ENCODE measurements at regions not wholly inside any gene's neighbourhood (a gene's known extent, or its start where the extent isn't known, plus 50 kb on each side); places are given as distances from the start of the nearest gene placed in this dataset.

GRCh38 chr22:48639896-48640748, 1187.6 kb downstream of the BRD1 start (continued):
- TF ChIP-seq ETS1 (IDR thresholded peaks at IDR 0.05): no peak
- no peak for TF ChIP-seq ZNF331 (CRISPR knock-in tag; IDR thresholded peaks at IDR 0.05; ENCODE audit: low read depth)
- TF ChIP-seq EZH2phosphoT487 (IDR thresholded peaks at IDR 0.05; ENCODE audit: unreplicated experiment): no peak
- no peak for TF ChIP-seq NANOG (IDR thresholded peaks at IDR 0.05; ENCODE audit: borderline replicate concordance)
- TF ChIP-seq CTCF (conservative IDR thresholded peaks at IDR 0.05; ENCODE audit: low read depth in 2 of 2): no peak
- TF ChIP-seq ZNF114 (CRISPR knock-in tag; IDR thresholded peaks at IDR 0.05): no peak
- no peak for TF ChIP-seq CREB1 (CRISPR knock-in tag; IDR thresholded peaks at IDR 0.05; ENCODE audit: low read depth)
- no peak for TF ChIP-seq STAT1 (IDR thresholded peaks at IDR 0.05; ENCODE audit: unreplicated experiment)
- no peak for TF ChIP-seq EZH2 (IDR thresholded peaks at IDR 0.05; ENCODE audit: low read depth, unreplicated experiment)

GRCh38 chr22:48639021-48639795, 1188.5 kb downstream of the BRD1 start:
- TF ChIP-seq EZH2phosphoT487 (IDR thresholded peaks at IDR 0.05; ENCODE audit: unreplicated experiment) (no peak), EZH2 (IDR thresholded peaks at IDR 0.05; ENCODE audit: low read depth, unreplicated experiment) (no peak), ZNF462 (CRISPR knock-in tag; IDR thresholded peaks at IDR 0.05) (no peak), CREB1 (CRISPR knock-in tag; IDR thresholded peaks at IDR 0.05; ENCODE audit: low read depth) (no peak)
- ATAC-seq (no peak), DNase-seq (ENCODE audit: low spot score) (no peak)
- H3K4me3 Mint-ChIP-seq: no peak overlapping the region
- Histone ChIP-seq H3K9me2 (ENCODE audit: insufficient read depth) (no peaks in the 10 kb centered on the region), H3K4me1 (ENCODE audit: insufficient read depth) (no peaks in the 10 kb centered on the region), H3F3A (replicated peaks; ENCODE audit: low read depth) (no peaks in the 10 kb centered on the region), H2AFZ (no peak overlapping the region), H3K4me2 (no peak overlapping the region), H3K27me3 (ENCODE audit: insufficient read depth) (no peaks in the 10 kb centered on the region), H3K79me2 (replicated peaks; ENCODE audit: insufficient read depth) (no peaks in the 10 kb centered on the region), H3K4me3 (no peak overlapping the region), H3K27ac (ENCODE audit: low read depth) (no peak overlapping the region), H3K36me3 (ENCODE audit: insufficient read depth) (no peaks in the 10 kb centered on the region), H4K20me1 (replicated peaks; ENCODE audit: insufficient read depth) (no peaks in the 10 kb centered on the region)
- no peak overlapping the region for H3K27ac Mint-ChIP-seq
- H3K36me3 Mint-ChIP-seq (ENCODE audit: low read depth): no peaks in the 10 kb centered on the region; the same call in 2 of the 3 replicates
- 0 out of 3 replicates have a peak, but pooled peaks cover 3% of the 10 kb centered on the region for H3K4me1 Mint-ChIP-seq
- no peaks in the 10 kb centered on the region for H3K27me3 Mint-ChIP-seq (ENCODE audit: insufficient read depth, low read depth, poor library complexity)
- no peaks in the 10 kb centered on the region for H3K9me3 Mint-ChIP-seq

Measured in GM23338 (cell line).